ENCODE measurements at regions not wholly inside any gene's neighbourhood (a gene's known extent, or its start where the extent isn't known, plus 50 kb on each side); places are given as distances from the start of the nearest gene placed in this dataset.

- no peaks in the 10 kb centered on the region for H3K36me3 Mint-ChIP-seq (ENCODE audit: low read depth)
- TF ChIP-seq, protein P1, sequence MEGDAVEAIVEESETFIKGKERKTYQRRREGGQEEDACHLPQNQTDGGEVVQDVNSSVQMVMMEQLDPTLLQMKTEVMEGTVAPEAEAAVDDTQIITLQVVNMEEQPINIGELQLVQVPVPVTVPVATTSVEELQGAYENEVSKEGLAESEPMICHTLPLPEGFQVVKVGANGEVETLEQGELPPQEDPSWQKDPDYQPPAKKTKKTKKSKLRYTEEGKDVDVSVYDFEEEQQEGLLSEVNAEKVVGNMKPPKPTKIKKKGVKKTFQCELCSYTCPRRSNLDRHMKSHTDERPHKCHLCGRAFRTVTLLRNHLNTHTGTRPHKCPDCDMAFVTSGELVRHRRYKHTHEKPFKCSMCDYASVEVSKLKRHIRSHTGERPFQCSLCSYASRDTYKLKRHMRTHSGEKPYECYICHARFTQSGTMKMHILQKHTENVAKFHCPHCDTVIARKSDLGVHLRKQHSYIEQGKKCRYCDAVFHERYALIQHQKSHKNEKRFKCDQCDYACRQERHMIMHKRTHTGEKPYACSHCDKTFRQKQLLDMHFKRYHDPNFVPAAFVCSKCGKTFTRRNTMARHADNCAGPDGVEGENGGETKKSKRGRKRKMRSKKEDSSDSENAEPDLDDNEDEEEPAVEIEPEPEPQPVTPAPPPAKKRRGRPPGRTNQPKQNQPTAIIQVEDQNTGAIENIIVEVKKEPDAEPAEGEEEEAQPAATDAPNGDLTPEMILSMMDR (IDR thresholded peaks at IDR 0.05) = no peak
- ATAC-seq (no peak), DNase-seq (no peak)
- H3K27ac Mint-ChIP-seq = no peak overlapping the region
- H3K4me3 Mint-ChIP-seq = no peak overlapping the region
- no peaks in the 10 kb centered on the region for H3K4me1 Mint-ChIP-seq (ENCODE audit: low read depth)
- ChIA-PET CTCF (no interaction called here), POLR2A (no interaction called here)
- H3K27me3 Mint-ChIP-seq = peaks cover 5% of the 10 kb centered on the region
- H3K9me3 Mint-ChIP-seq = peaks cover 7% of the 10 kb centered on the region
- intact Hi-C loops (cut with micrococcal nuclease) = no loop called here
These were observed 625.2 kb downstream of the IRS1 start for GRCh38 chr2:226174390-226174789.

GRCh38 chr2:226172939-226173338 lies 626.7 kb downstream of the IRS1 start:
- Mint-ChIP-seq H3K36me3 (ENCODE audit: low read depth) (no peaks in the 10 kb centered on the region), H3K27ac (no peak overlapping the region), H3K9me3 (peaks cover 7% of the 10 kb centered on the region), H3K4me1 (ENCODE audit: low read depth) (no peaks in the 10 kb centered on the region), H3K27me3 (peaks cover 4% of the 10 kb centered on the region), H3K4me3 (no peak overlapping the region)
- TF ChIP-seq, protein P1 (IDR thresholded peaks at IDR 0.05) = no peak
- ChIA-PET POLR2A (no interaction called here), CTCF (interaction anchor here (0.9 kb wide), 1 partner anchor 10 kb away, joined by 3 read pairs; no protein-coding TSS in a partner anchor)
- intact Hi-C loops (cut with micrococcal nuclease) = no loop called here
- DNase-seq = no peak
- ATAC-seq = no peak

DNA sequence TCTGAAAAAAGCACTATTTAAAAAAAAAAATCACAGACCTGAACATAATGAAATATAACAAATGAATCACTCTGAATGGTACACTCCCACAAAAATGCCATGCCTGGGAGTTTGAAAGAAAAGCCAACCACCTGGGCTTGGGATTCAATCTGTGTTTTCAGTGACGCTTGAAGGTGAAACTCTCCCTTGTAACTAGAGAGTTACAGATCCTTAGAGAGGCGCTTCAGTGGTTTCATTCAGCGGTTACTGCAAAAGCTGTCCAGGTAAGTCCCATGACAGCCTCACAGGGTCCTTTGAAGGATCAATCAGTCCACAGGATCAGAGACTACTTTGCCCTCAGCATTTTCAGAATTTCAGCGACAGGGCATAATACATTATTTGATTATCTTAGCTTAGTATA lies 627.3 kb downstream of the IRS1 start:
- H3K27me3 Mint-ChIP-seq = peaks cover 4% of the 10 kb centered on the region
- no peaks in the 10 kb centered on the region for H3K4me1 Mint-ChIP-seq (ENCODE audit: low read depth)
- H3K9me3 Mint-ChIP-seq = peaks cover 3% of the 10 kb centered on the region
- no peak overlapping the region for H3K4me3 Mint-ChIP-seq
- no peaks in the 10 kb centered on the region for H3K36me3 Mint-ChIP-seq (ENCODE audit: low read depth)
- TF ChIP-seq, protein P1 (IDR thresholded peaks at IDR 0.05) = no peak
- CTCF ChIA-PET = interaction anchor here (0.9 kb wide), 1 partner anchor 11 kb away, joined by 3 read pairs; no protein-coding TSS in a partner anchor
- intact Hi-C loops (cut with micrococcal nuclease) = no loop called here
- no peak overlapping the region for H3K27ac Mint-ChIP-seq
- DNase-seq (no peak), ATAC-seq (no peak)
- POLR2A ChIA-PET = no interaction called here

GRCh38 chr2:226169751-226170581 lies 629.7 kb downstream of the IRS1 start:
- Mint-ChIP-seq H3K36me3 (ENCODE audit: low read depth) (no peaks in the 10 kb centered on the region), H3K4me1 (ENCODE audit: low read depth) (no peaks in the 10 kb centered on the region), H3K9me3 (no peaks in the 10 kb centered on the region), H3K27me3 (peaks cover 1% of the 10 kb centered on the region), H3K4me3 (no peak overlapping the region), H3K27ac (no peak overlapping the region)
- ATAC-seq (no peak), DNase-seq (no peak)
- intact Hi-C loops (cut with micrococcal nuclease) = no loop called here
- CTCF ChIA-PET = no interaction called here
- POLR2A ChIA-PET = no interaction called here
- TF ChIP-seq, protein P1 (IDR thresholded peaks at IDR 0.05) = no peak

GRCh38 chr2:226168496-226169160 lies 631.0 kb downstream of the IRS1 start:
- ChIA-PET POLR2A (no interaction called here), CTCF (no interaction called here)
- intact Hi-C loops (cut with micrococcal nuclease) = no loop called here
- Mint-ChIP-seq H3K4me1 (ENCODE audit: low read depth) (no peaks in the 10 kb centered on the region), H3K36me3 (ENCODE audit: low read depth) (no peaks in the 10 kb centered on the region), H3K4me3 (no peak overlapping the region), H3K27ac (no peak overlapping the region), H3K27me3 (peaks cover 1% of the 10 kb centered on the region), H3K9me3 (no peaks in the 10 kb centered on the region)
- TF ChIP-seq, protein P1 (IDR thresholded peaks at IDR 0.05) = no peak
- DNase-seq = no peak
- no peak for ATAC-seq
